NB4 (cell line): ENCODE measurements at regions not wholly inside any gene's neighbourhood (a gene's known extent, or its start where the extent isn't known, plus 50 kb on each side); places are given as distances from the start of the nearest gene placed in this dataset.

ENCODE experiments used
- CTCF ChIP-seq: IDR thresholded peaks from one replicate; pipeline ENCODE4 v1.5.1; 2012; ENCODE audit warnings: low read depth, low read length
- MAX ChIP-seq: IDR thresholded peaks from 2 replicates; pipeline ENCODE4 v1.6.1; 2011; ENCODE audit warnings: low read depth, low read length
- MYC ChIP-seq: IDR thresholded peaks from 2 replicates; pipeline ENCODE4 v1.6.1; 2011; ENCODE audit warnings: low read depth, low read length
- POLR2A ChIP-seq: IDR thresholded peaks from 2 replicates; pipeline ENCODE4 v1.6.1; 2011; ENCODE audit warnings: mild to moderate bottlenecking; ENCODE audit not compliant: insufficient read length; ENCODE audit errors: extremely low read depth

- TF ChIP-seq CTCF = no peak
- TF ChIP-seq POLR2A = no peak
- TF ChIP-seq MAX = no peak
- no peak for TF ChIP-seq MYC
These were observed 612.7 kb downstream of the EPHA4 start for GRCh38 chr2:220959391-220959802.
